PC-9 (cell line): ENCODE measurements at regions not wholly inside any gene's neighbourhood (a gene's known extent, or its start where the extent isn't known, plus 50 kb on each side); places are given as distances from the start of the nearest gene placed in this dataset.

Experiments used
- BruUV-seq: library from RNA; stranded (reverse); fragments of 400-500 nt; replicated peaks from 2 replicates; lab custom pipeline; 2021; lab: Mats Ljungman, UMichigan
- CTCF ChIA-PET: fragments of 300-600 bp; sonication (Branson Sonifier 250); formaldehyde crosslinking; loops from one replicate; lab custom pipeline; 2022; ENCODE audit warnings: antibody characterized with exemption; lab: Charles Lee
- POLR2A ChIA-PET: fragments of 300-600 bp; sonication (Branson Sonifier 250); formaldehyde crosslinking; loops from one replicate; lab custom pipeline; 2022; ENCODE audit warnings: antibody characterized with exemption; ENCODE audit not compliant: unreplicated experiment; lab: Charles Lee
- DNase-seq, 2 experiments: peaks; one replicate each; pipeline versions ENCODE4 v3.0.0 to v3.0.0-alpha.2; 2015 to 2022; ENCODE audit warnings: mixed read lengths in 1 of 2
- H2AFZ ChIP-seq: fragments of 200-600 bp; sonication (generic); 2 replicates; pipeline ENCODE4 v1.8.1; 2017; ENCODE audit warnings: antibody characterized with exemption
- H3F3A ChIP-seq: fragments of 200-600 bp; sonication (generic); 2 replicates; pipeline ENCODE4 v1.8.1; 2017; ENCODE audit warnings: antibody characterized with exemption, mild to moderate bottlenecking, low read depth; ENCODE audit not compliant: insufficient read depth
- H3K27ac ChIP-seq: fragments of 200-600 bp; sonication (generic); 2 replicates; pipeline ENCODE4 v1.6.1; 2016; ENCODE audit warnings: mixed run types
- H3K27me3 ChIP-seq: fragments of 200-600 bp; sonication (generic); 2 replicates; pipeline ENCODE4 v1.6.1; 2016; ENCODE audit warnings: low read depth, mixed run types; ENCODE audit not compliant: insufficient read depth
- H3K36me3 ChIP-seq: fragments of 200-600 bp; sonication (generic); 2 replicates; pipeline ENCODE4 v1.6.1; 2016; ENCODE audit warnings: low read depth, mixed run types
- H3K4me1 ChIP-seq: fragments of 200-600 bp; sonication (generic); replicated peaks from 2 replicates; pipeline ENCODE4 v1.6.1; 2016; ENCODE audit warnings: mixed run types; ENCODE audit not compliant: insufficient read depth
- H3K4me2 ChIP-seq: fragments of 200-600 bp; sonication (generic); 2 replicates; pipeline ENCODE4 v1.6.1; 2017; ENCODE audit warnings: mixed run types
- H3K4me3 ChIP-seq: fragments of 200-600 bp; sonication (generic); 2 replicates; pipeline ENCODE4 v1.6.1; 2016; ENCODE audit warnings: mixed run types
- H3K79me2 ChIP-seq: fragments of 200-600 bp; sonication (generic); 2 replicates; pipeline ENCODE4 v1.6.1; 2017; ENCODE audit warnings: low read depth, mixed run types
- H3K9me2 ChIP-seq: fragments of 200-600 bp; sonication (generic); 2 replicates; pipeline ENCODE4 v1.8.1; 2017; ENCODE audit warnings: mild to moderate bottlenecking; ENCODE audit not compliant: insufficient read depth
- H3K9me3 ChIP-seq: fragments of 200-600 bp; sonication (generic); 2 replicates; pipeline ENCODE4 v1.8.1; 2016; ENCODE audit warnings: low read depth; ENCODE audit not compliant: insufficient read depth
- H4K20me1 ChIP-seq: fragments of 200-600 bp; sonication (generic); 2 replicates; pipeline ENCODE4 v1.8.1; 2017; ENCODE audit not compliant: insufficient read depth
- EZH2 ChIP-seq: fragments of 200-600 bp; sonication (generic); IDR thresholded peaks from 2 replicates; pipeline ENCODE4 v1.8.0; 2017; ENCODE audit warnings: antibody characterized with exemption, low read depth
- intact Hi-C: fragments of 100-400 bp; cut with micrococcal nuclease; formaldehyde crosslinking; loops from one replicate; pipeline ENCODE4 v1.10.0; 2022; ENCODE audit not compliant: unreplicated experiment
- TF ChIP-seq, protein P1 (sequence below): fragments of 200-600 bp; sonication (generic); conservative IDR thresholded peaks from 2 replicates; pipeline ENCODE4 v1.6.1; 2017; ENCODE audit warnings: mixed run types, antibody characterized with exemption, mild to moderate bottlenecking, moderate library complexity

- DNase-seq = no peak
- H3K9me2 ChIP-seq = no peaks in the 10 kb centered on the region
- no peak for TF ChIP-seq EZH2
- TF ChIP-seq, protein P1, sequence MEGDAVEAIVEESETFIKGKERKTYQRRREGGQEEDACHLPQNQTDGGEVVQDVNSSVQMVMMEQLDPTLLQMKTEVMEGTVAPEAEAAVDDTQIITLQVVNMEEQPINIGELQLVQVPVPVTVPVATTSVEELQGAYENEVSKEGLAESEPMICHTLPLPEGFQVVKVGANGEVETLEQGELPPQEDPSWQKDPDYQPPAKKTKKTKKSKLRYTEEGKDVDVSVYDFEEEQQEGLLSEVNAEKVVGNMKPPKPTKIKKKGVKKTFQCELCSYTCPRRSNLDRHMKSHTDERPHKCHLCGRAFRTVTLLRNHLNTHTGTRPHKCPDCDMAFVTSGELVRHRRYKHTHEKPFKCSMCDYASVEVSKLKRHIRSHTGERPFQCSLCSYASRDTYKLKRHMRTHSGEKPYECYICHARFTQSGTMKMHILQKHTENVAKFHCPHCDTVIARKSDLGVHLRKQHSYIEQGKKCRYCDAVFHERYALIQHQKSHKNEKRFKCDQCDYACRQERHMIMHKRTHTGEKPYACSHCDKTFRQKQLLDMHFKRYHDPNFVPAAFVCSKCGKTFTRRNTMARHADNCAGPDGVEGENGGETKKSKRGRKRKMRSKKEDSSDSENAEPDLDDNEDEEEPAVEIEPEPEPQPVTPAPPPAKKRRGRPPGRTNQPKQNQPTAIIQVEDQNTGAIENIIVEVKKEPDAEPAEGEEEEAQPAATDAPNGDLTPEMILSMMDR = no peak
- no peaks in the 10 kb centered on the region for H4K20me1 ChIP-seq
- no peak overlapping the region for H3K27ac ChIP-seq
- no peaks in the 10 kb centered on the region for H3K9me3 ChIP-seq
- no peaks in the 10 kb centered on the region for H3K36me3 ChIP-seq
- no peaks in the 10 kb centered on the region for H3K4me1 ChIP-seq
- no peaks in the 10 kb centered on the region for H3K79me2 ChIP-seq
- H3K27me3 ChIP-seq = no peaks in the 10 kb centered on the region
- intact Hi-C loops = loop anchor here (1.0 to 5.0 kb wide), 3 partner anchors 88 to 522 kb away; no protein-coding TSS in a partner anchor
- BruUV-seq = no TSS peak
- H3K4me3 ChIP-seq = no peak overlapping the region
- H3F3A ChIP-seq = no peaks in the 10 kb centered on the region
- ChIA-PET POLR2A (no interaction called here), CTCF (interaction anchor here (0.6 to 1.2 kb wide), 4 partner anchors 21 to 500 kb away, joined by 3 to 4 read pairs (median 4); no protein-coding TSS in a partner anchor)
- no peak overlapping the region for H3K4me2 ChIP-seq
- no peak overlapping the region for H2AFZ ChIP-seq
These were observed 262.6 kb downstream of the COX7C start for GRCh38 chr5:86880344-86880743.

GRCh38 chr5:86880785-86881492 lies 263.2 kb downstream of the COX7C start:
- Histone ChIP-seq H3K9me3 (no peaks in the 10 kb centered on the region), H3K27me3 (no peaks in the 10 kb centered on the region), H3K4me1 (no peaks in the 10 kb centered on the region), H3K9me2 (no peaks in the 10 kb centered on the region), H4K20me1 (no peaks in the 10 kb centered on the region), H3K36me3 (no peaks in the 10 kb centered on the region), H2AFZ (no peak overlapping the region), H3K79me2 (no peaks in the 10 kb centered on the region), H3F3A (no peaks in the 10 kb centered on the region), H3K27ac (no peak overlapping the region), H3K4me3 (no peak overlapping the region), H3K4me2 (no peak overlapping the region)
- ChIA-PET CTCF (interaction anchor here (0.6 to 1.2 kb wide), 3 partner anchors 88 to 500 kb away, joined by 3 to 4 read pairs (median 4); no protein-coding TSS in a partner anchor), POLR2A (interaction anchor here (0.6 kb wide), 1 partner anchor 387 kb away, joined by 3 read pairs; the partner anchor contains the start of gene RASA1)
- BruUV-seq = no TSS peak
- TF ChIP-seq EZH2 = no peak
- TF ChIP-seq, protein P1 = peak; percentile 73
- peak; percentile 43 to 44 for DNase-seq
- intact Hi-C loops = loop anchor here (1.0 to 5.0 kb wide), 3 partner anchors 88 to 521 kb away; no protein-coding TSS in a partner anchor

GRCh38 chr5:86881493-86882090 lies 263.9 kb downstream of the COX7C start:
- H3K27ac ChIP-seq = no peak overlapping the region
- no peak overlapping the region for H2AFZ ChIP-seq
- H3K36me3 ChIP-seq = no peaks in the 10 kb centered on the region
- H3K4me1 ChIP-seq = no peaks in the 10 kb centered on the region
- H3K27me3 ChIP-seq = no peaks in the 10 kb centered on the region
- ChIA-PET CTCF (no interaction called here), POLR2A (no interaction called here)
- no peaks in the 10 kb centered on the region for H3K79me2 ChIP-seq
- intact Hi-C loops = loop anchor here (2.0 to 5.0 kb wide), 2 partner anchors 87 to 521 kb away; no protein-coding TSS in a partner anchor
- TF ChIP-seq EZH2 = no peak
- TF ChIP-seq, protein P1 = no peak
- H3K4me2 ChIP-seq = no peak overlapping the region
- no peaks in the 10 kb centered on the region for H4K20me1 ChIP-seq
- H3K9me2 ChIP-seq = no peaks in the 10 kb centered on the region
- no peak overlapping the region for H3K4me3 ChIP-seq
- no peak for DNase-seq
- no TSS peak for BruUV-seq
- no peaks in the 10 kb centered on the region for H3K9me3 ChIP-seq
- H3F3A ChIP-seq = no peaks in the 10 kb centered on the region
